Neural cell (in vitro differentiated cells): ENCODE measurements at regions not wholly inside any gene's neighbourhood (a gene's known extent, or its start where the extent isn't known, plus 50 kb on each side); places are given as distances from the start of the nearest gene placed in this dataset.

Experiments
- MXI1 ChIP-seq: fragments of 450-650 bp; conservative IDR thresholded peaks from 2 replicates; pipeline ENCODE4 v1.6.1; 2014; ENCODE audit warnings: antibody characterized with exemption, mild to moderate bottlenecking; ENCODE audit not compliant: poor library complexity, severe bottlenecking
- POLR2AphosphoS5 ChIP-seq: IDR thresholded peaks from 2 replicates; pipeline ENCODE4 v1.6.1; 2012
- SMC3 ChIP-seq: fragments of 450-650 bp; conservative IDR thresholded peaks from 2 replicates; pipeline ENCODE4 v1.6.1; 2014; ENCODE audit warnings: antibody characterized with exemption, mild to moderate bottlenecking, moderate library complexity; ENCODE audit not compliant: poor library complexity
- TF ChIP-seq, protein P1 (sequence below): fragments of 450-650 bp; IDR thresholded peaks from 2 replicates; pipeline ENCODE4 v1.5.1; 2014; ENCODE audit warnings: antibody characterized with exemption, mild to moderate bottlenecking, moderate library complexity; ENCODE audit not compliant: poor library complexity, severe bottlenecking
- TF ChIP-seq, protein P2 (sequence below): IDR thresholded peaks from 2 replicates; pipeline ENCODE4 v1.6.1; 2012; ENCODE audit warnings: borderline replicate concordance

DNA sequence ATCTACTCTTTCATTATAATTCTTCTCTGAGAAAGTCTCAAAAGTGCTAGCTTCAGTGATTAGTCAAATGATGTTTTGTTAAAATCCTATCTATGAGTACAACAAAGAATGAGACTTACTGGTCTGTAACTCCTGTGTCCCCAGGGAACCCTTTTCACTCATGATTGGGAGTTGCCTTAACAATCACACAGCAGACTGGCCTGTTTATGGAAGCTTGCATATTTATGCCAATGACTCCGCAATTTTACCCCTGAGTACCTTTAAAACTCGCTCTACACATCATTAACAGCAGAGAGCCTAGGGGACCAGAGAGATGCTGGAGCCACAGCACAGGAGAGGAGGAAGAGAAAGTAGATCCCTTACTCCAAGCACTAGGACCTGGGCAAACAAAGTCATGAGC, 628.1 kb downstream of the IGSF11 start:
- TF ChIP-seq, protein P1, sequence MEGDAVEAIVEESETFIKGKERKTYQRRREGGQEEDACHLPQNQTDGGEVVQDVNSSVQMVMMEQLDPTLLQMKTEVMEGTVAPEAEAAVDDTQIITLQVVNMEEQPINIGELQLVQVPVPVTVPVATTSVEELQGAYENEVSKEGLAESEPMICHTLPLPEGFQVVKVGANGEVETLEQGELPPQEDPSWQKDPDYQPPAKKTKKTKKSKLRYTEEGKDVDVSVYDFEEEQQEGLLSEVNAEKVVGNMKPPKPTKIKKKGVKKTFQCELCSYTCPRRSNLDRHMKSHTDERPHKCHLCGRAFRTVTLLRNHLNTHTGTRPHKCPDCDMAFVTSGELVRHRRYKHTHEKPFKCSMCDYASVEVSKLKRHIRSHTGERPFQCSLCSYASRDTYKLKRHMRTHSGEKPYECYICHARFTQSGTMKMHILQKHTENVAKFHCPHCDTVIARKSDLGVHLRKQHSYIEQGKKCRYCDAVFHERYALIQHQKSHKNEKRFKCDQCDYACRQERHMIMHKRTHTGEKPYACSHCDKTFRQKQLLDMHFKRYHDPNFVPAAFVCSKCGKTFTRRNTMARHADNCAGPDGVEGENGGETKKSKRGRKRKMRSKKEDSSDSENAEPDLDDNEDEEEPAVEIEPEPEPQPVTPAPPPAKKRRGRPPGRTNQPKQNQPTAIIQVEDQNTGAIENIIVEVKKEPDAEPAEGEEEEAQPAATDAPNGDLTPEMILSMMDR: no peak
- TF ChIP-seq SMC3 (no peak), MXI1 (no peak), POLR2AphosphoS5 (no peak)
- TF ChIP-seq, protein P2, sequence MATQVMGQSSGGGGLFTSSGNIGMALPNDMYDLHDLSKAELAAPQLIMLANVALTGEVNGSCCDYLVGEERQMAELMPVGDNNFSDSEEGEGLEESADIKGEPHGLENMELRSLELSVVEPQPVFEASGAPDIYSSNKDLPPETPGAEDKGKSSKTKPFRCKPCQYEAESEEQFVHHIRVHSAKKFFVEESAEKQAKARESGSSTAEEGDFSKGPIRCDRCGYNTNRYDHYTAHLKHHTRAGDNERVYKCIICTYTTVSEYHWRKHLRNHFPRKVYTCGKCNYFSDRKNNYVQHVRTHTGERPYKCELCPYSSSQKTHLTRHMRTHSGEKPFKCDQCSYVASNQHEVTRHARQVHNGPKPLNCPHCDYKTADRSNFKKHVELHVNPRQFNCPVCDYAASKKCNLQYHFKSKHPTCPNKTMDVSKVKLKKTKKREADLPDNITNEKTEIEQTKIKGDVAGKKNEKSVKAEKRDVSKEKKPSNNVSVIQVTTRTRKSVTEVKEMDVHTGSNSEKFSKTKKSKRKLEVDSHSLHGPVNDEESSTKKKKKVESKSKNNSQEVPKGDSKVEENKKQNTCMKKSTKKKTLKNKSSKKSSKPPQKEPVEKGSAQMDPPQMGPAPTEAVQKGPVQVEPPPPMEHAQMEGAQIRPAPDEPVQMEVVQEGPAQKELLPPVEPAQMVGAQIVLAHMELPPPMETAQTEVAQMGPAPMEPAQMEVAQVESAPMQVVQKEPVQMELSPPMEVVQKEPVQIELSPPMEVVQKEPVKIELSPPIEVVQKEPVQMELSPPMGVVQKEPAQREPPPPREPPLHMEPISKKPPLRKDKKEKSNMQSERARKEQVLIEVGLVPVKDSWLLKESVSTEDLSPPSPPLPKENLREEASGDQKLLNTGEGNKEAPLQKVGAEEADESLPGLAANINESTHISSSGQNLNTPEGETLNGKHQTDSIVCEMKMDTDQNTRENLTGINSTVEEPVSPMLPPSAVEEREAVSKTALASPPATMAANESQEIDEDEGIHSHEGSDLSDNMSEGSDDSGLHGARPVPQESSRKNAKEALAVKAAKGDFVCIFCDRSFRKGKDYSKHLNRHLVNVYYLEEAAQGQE: no peak
